OCI-LY3 (cell line): ENCODE measurements at regions not wholly inside any gene's neighbourhood (a gene's known extent, or its start where the extent isn't known, plus 50 kb on each side); places are given as distances from the start of the nearest gene placed in this dataset.

Source experiments
- CTCF ChIP-seq: fragments of 200-600, 300-600 bp; sonication (generic); IDR thresholded peaks from 2 replicates; pipeline ENCODE4 v1.5.1; 2014; ENCODE audit warnings: antibody characterized with exemption, low read length, low read depth
- EZH2phosphoT487 ChIP-seq: fragments of 200-600 bp; shearing (Covaris generic); IDR thresholded peaks from 2 replicates; pipeline ENCODE4 v1.6.1; 2018; ENCODE audit warnings: antibody characterized with exemption, mixed run types, low read depth

GRCh38 chr2:18083806-18084205 is 205.3 kb downstream of the KCNS3 start:
- TF ChIP-seq CTCF (no peak), EZH2phosphoT487 (no peak)
